GM18508 (cell line): ENCODE measurements at regions not wholly inside any gene's neighbourhood (a gene's known extent, or its start where the extent isn't known, plus 50 kb on each side); places are given as distances from the start of the nearest gene placed in this dataset.
"Not testable (repeated sequence)": the region's sequence is repeated elsewhere in the genome, so short reads cannot be mapped to it uniquely, and the experiment has no call there.

ENCODE experiments used
- ATAC-seq: cut with Tn5 transposase; IDR thresholded peaks from one replicate; pipeline ENCODE4 v1.9.1; 2021; ENCODE audit warnings: moderate number of reproducible peaks; ENCODE audit not compliant: insufficient read depth, unreplicated experiment

GRCh38 chr1:221532071-221532773, 209.7 kb downstream of the DUSP10 start:
- no peak for ATAC-seq

- no peak for ATAC-seq
Measured at GRCh38 chr1:221541296-221541695, 200.6 kb downstream of the DUSP10 start.

DNA sequence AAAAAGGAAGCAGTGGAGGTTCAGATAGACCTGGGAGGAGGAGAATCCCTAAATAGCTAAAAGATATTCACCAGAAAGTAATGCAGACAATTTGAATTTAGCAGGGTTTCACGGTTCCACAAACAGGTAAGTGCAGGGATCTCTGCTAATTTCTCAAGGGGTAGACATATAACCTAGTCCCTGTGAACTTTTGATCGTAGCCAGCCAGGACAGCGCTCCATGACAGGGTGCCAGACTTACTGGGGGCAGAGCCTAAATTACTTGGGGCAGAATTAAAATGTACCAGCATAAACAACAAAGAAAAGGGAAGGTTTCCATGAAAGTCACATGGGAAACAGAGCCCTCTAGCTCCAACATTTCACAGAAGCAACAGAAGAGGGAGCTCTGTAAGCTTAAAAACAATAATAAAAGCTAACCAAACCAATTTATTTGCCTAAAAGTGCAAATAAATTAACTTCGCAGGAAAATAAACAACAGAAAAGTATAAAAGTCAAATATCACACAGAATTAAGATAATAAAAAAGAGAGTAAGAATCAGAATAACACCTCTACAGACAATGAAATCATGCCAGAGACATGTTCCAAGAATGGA, 198.3 kb downstream of the DUSP10 start:
- ATAC-seq, result no peak

DNA sequence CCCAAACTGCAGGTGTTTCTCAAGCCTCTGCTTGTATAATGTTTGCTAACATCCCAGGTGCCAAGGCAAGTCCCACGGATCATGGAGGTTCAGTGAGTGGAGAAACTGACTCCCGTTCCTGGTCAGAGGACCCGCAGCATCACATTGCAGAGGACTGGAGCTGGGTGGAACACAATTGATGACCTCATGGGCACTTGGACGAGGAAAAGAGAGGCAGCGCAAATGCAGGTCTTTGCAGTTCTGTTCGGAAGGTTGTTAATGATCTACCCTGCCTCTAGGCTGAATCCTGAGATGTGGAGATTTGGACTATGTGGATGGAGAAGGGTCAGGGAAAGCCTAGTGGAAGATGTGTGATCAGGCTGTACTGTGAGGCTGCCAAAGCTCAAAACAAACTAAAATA, 192.9 kb downstream of the DUSP10 start:
- no peak for ATAC-seq

DNA sequence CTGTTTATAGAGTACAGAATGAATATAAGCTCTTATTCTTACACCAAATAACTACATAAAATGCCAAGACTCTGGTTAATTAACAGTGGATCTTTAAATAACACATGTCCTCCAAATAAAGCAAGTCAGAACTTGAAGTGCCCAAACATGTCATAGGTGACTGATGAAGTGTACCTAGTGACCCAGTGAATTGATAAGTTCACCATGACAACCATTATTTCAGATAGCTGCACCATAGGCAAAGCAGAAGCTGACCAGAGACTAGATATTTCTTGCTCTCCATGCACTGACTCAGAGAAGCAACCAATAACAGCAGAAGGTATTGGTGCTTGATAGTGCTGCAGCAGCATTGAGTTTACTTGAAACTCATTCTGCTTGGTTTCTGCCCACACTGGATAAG, 192.1 kb downstream of the DUSP10 start:
- no peak for ATAC-seq

DNA sequence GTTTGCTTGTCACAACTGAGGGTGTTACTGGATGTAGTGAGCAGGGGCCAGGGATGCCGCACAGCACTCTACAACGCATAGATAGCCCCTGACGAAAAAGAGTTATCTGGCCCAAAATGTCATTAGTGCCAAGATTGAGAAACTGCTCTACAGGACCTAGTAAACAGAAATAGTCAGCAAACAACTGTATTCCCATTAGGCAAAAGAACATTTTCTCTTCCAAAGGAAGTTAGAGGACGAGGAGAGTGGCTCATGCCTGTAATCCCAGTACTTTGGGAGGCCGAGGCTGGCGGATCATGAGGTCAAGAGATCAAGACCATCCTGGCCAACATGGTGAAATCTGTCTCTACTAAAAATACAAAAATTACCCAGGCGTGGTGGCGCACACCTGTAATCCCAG, 189.1 kb downstream of the DUSP10 start:
- ATAC-seq, result not testable (repeated sequence)

- ATAC-seq, result no peak
Measured at GRCh38 chr1:221555689-221556433, 186.0 kb downstream of the DUSP10 start.

DNA sequence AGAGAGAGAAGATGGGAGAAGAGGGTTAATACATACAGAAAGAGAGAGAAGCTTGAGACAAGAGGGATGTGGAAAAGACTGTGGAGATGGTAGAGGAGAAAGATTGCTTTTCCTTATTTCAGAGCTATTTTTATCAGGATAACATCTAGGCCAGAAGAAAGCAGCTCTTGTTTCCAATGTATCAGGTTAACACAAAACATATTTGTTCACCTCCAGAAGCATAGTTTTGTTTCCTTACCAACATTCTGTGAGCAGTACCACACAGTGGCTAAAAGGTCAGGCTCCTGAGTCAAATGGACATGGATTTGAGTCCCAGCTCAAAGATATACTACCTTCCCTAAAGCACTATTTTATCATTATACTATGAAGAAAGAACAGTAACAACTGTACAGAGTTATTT, 185.5 kb downstream of the DUSP10 start:
- no peak for ATAC-seq

- no peak for ATAC-seq
Measured at GRCh38 chr1:221557013-221557412, 184.9 kb downstream of the DUSP10 start.

DNA sequence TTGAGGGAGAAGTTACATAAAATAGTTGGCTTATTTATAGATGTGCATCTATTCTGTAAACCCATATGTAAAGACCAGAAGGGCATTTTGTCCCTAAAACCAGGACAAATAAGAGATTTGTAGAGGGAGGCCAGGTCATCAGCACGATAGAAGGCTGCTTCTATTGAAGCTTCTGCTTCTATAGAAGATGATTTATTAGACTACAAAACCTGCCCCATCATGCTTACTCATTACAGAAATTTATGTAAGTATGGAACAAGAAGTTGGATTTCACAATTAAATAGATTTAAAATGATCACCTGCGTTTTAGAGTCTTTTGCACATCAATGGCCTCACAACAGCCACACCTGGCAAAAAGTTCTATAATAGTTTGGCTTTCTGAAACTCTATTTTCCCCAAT, 183.5 kb downstream of the DUSP10 start:
- ATAC-seq, result no peak

GRCh38 chr1:221559911-221560310, 182.0 kb downstream of the DUSP10 start:
- no peak for ATAC-seq

- ATAC-seq, result no peak
Measured at GRCh38 chr1:221562542-221563475, 179.1 kb downstream of the DUSP10 start.

GRCh38 chr1:221563476-221563921, 178.4 kb downstream of the DUSP10 start:
- no peak for ATAC-seq

DNA sequence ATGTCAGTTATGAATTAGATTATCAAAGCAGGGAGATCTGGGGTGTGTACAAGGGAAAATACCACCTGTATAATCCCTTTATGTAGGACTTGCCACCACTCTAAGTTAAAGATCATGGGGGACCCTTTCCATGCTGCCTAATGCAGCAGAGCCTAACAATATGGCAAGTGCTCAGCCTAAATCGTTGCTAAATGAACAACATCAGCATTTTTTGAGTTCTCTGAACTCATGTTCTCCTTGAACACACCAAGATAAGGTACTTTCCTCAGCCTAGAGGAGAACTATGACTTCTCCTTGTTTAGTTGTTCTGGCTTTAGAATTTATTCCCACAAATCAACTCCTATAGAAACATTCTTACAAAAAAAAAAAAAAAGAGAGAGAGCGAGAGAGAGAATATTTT, 177.0 kb downstream of the DUSP10 start:
- no peak for ATAC-seq

DNA sequence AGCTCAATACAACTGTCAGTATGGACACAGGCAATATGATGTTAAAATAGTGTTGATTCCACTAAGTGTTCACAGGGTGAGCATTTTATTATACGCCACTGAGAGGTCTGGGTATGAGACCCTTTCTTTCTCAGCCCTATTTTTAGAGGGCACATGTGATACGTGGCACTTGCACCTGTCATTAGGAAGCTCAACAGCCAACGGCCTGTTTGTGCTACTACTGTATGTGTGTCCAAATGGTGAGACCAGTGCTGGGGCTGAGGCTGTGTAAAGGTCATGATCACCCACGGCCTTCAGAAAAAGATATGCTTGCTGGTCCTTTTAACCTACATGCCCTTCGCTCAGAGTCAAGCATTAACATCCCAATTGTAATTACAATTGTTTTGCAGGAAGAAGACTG, 176.2 kb downstream of the DUSP10 start:
- ATAC-seq, result no peak

GRCh38 chr1:221567859-221568507, 173.9 kb downstream of the DUSP10 start:
- ATAC-seq, result no peak

- no peak for ATAC-seq
Measured at GRCh38 chr1:221573756-221574155, 168.1 kb downstream of the DUSP10 start.

DNA sequence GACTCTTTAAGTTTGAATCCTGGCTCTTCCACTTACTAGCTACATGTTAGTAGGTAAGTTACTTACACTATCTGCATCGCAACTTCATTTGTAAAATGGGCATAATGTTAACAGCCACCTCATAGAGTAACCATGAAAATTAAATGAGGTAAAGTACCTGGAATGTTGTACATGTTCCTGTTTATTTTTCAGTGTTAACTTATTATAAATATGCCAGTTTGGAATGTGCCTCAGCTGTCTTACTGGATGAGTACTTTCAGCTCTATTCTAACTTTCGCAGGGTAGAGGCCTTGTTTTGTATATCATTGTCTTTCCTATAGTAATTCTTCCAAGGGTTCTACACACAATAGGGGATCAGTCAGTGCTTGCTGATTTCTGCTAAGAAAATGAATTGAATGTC, 167.4 kb downstream of the DUSP10 start:
- ATAC-seq, result no peak

GRCh38 chr1:221575605-221576004, 166.3 kb downstream of the DUSP10 start:
- no peak for ATAC-seq

DNA sequence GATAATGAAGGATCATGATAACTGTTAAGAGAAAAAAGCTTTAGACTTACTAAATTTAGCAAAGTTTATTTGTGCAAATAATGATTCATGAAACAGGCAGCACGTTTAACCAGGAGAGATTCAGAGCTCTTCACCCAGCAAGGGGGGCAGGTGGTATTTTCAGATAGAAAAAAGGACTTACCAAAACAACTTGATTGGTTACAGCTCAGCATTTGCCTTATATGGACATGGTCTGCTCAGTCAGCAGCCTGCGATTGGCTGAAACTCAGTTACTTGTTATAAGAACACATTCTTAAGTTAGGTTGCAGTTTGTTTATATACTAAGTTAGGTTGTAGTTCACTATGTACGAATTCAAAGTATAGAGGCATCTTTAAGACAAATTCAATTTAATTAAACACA, 165.6 kb downstream of the DUSP10 start:
- no peak for ATAC-seq
